Pancreas (tissue), 10 donors: ENCODE measurements at regions not wholly inside any gene's neighbourhood (a gene's known extent, or its start where the extent isn't known, plus 50 kb on each side); places are given as distances from the start of the nearest gene placed in this dataset.
"Not testable (repeated sequence)": the region's sequence is repeated elsewhere in the genome, so short reads cannot be mapped to it uniquely, and the experiment has no call there.

Experiments
- ATAC-seq, 4 donors: fragments of 200-7000 bp; cut with Tn5 transposase; one replicate each; pipeline versions ENCODE4 v1.8.0 to v1.9.1; 2020; ENCODE audit warnings: mild to moderate bottlenecking in 4 of 4, moderate library complexity in 4 of 4
- DNase-seq, 6 donors: peaks; one replicate each; pipeline ENCODE4 v3.0.0-alpha.2; 2020
- FAIRE-seq: peaks from 2 replicates; lab custom pipeline; 2012; peaks lifted over from hg19 to GRCh38; lab: Jason Lieb, UNC
- H3K27ac ChIP-seq, 4 donors: fragments of 200-600 bp; sonication (generic); 1 replicate in 3 of 4; 2 replicates in 1 of 4; pipeline versions ENCODE4 v1.5.0 to v1.8.0; 2020
- H3K27me3 ChIP-seq, 4 donors: fragments of 200-600 bp; one replicate each; pipeline ENCODE4 v1.8.0; 2021
- H3K36me3 ChIP-seq, 3 donors: fragments of 200-600 bp; sonication (generic) in 1 of 3; one replicate each; pipeline versions ENCODE4 v1.5.0 to v1.8.0; 2020 to 2021
- H3K4me1 ChIP-seq, 3 donors: fragments of 200-600 bp; one replicate each; pipeline ENCODE4 v1.8.0; 2021
- H3K4me3 ChIP-seq, 4 donors: fragments of 200-600 bp; sonication (generic) in 2 of 4; one replicate each; pipeline versions ENCODE4 v1.5.0 to v1.8.0; 2020 to 2021
- H3K9me3 ChIP-seq, 4 donors: fragments of 200-600 bp; one replicate each; pipeline ENCODE4 v1.8.0; 2021
- WGBS, 2 donors: extraction: QIAGEN DNeasy Blood & Tissue Kit; methylation state at CpG; one replicate each; pipeline ENCODE4 v1.1.7; 2013; 5-methylcytosine and 5-hydroxymethylcytosine counted together
- intact Hi-C, 3 donors: fragments of 100-400 bp; cut with DNase I; formaldehyde crosslinking; loops; one replicate each; pipeline versions ENCODE4 v1.11.1 to v1.14.2; 2022
- TF ChIP-seq, protein P1 (sequence below), 4 donors: fragments of 200-600 bp; sonication (generic) in 3 of 4; IDR thresholded peaks; one replicate each; pipeline versions ENCODE4 v1.5.0 to v1.8.0; 2021; ENCODE audit warnings: antibody characterized with exemption in 4 of 4
- donor health status: healthy with polysubstance abuse.
- donor health status: DM: no; HTN: no; CAD: no; lungs with moderate emphysema.
- donor health status: DM: no; HTN: no; CAD: no.
- donor health status: control.
- donor health status: control.
- donor health status: Bipolar disorder and iron deficiency.
- donor health status: DM: yes; HTN: yes; CAD: no.
- donor health status: DM: no; HTN: no; CAD: no.
- donor health status: DM: no; HTN: no; CAD: no.
- donor health status: DM: yes; HTN: yes; CAD: no.

DNA sequence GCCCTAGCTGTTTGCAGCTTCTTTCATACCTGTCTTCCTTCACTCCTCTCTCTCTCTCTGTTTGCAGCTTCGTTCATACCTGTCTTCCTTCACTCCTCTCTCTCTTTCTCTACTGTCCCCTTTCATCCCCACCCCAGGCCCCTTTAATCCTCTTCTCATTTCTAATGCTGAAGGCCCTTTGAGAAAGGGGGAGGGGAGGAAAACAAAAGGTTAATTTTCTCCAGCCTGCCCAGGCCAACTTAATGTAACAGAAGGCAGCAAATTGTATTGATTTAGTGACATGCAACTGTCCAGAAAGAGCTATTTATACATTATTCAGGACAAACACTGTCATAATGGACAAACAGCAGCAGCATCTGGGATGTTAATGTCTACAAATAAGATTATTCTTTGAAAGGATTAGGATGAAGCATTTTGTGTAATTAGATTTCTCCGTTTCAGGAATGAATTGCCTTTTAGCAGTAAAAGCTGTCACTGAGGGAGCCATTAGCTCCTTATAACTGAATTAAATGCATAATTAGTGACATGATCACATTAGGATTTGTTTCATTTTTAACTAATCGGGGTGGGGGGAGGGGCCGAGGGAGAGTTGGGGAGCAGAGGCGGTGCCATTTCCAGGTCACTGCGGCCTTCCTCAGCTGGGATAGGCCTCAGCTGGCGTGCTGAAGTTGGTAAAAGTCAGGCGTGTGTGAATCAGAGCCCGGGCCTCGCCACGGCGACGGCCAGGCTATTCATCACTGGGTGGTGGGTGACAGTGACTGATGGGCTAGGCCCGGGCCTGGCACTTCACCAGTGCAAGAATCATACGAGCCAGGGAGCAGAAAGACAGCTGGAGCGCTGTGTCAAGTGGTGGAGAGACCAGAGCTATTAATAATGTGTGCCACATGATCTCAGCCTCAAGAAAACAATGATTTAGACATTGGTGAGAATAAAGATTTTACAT is 174.5 kb downstream of the NKX6-1 start:
- DNase-seq, result peak in 1 of 6 donors; percentile 23
- TF ChIP-seq, protein P1, sequence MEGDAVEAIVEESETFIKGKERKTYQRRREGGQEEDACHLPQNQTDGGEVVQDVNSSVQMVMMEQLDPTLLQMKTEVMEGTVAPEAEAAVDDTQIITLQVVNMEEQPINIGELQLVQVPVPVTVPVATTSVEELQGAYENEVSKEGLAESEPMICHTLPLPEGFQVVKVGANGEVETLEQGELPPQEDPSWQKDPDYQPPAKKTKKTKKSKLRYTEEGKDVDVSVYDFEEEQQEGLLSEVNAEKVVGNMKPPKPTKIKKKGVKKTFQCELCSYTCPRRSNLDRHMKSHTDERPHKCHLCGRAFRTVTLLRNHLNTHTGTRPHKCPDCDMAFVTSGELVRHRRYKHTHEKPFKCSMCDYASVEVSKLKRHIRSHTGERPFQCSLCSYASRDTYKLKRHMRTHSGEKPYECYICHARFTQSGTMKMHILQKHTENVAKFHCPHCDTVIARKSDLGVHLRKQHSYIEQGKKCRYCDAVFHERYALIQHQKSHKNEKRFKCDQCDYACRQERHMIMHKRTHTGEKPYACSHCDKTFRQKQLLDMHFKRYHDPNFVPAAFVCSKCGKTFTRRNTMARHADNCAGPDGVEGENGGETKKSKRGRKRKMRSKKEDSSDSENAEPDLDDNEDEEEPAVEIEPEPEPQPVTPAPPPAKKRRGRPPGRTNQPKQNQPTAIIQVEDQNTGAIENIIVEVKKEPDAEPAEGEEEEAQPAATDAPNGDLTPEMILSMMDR (IDR thresholded peaks at IDR 0.05), result no peak
- FAIRE-seq, result no peak
- H3K27me3 ChIP-seq, result no peaks in the 10 kb centered on the region
- WGBS, 2 donors, result 49 to 59% methylated on average over 16 of the region's 16 CpGs
- intact Hi-C loops, result no loop called here
- H3K4me1 ChIP-seq, result no peaks in the 10 kb centered on the region
- H3K27ac ChIP-seq, result no peak overlapping the region
- H3K36me3 ChIP-seq, result no peaks in the 10 kb centered on the region
- H3K9me3 ChIP-seq, result no peaks in the 10 kb centered on the region
- ATAC-seq, result peak in 2 of 4 donors; percentile 21 to 55
- no peak overlapping the region for H3K4me3 ChIP-seq

DNA sequence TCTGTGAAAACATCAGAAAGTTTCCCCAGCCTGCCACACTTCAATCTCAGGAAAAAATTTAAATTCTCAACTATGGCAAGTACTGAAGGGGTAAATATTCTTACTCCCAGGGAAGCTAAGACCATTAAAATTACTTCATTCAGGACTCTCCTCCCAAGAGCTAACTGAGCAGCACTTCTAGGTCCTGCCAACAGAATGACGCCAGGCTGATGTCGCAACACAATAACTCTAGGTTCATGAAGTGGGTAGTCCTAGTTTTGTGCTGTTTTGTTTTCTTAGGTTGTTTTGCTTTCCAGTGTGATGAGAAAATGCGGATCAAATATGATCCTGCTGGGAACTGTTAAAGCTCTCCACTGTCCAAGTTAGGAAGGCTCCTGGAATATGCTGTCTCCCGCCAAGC is 180.0 kb downstream of the NKX6-1 start:
- DNase-seq, result no peak
- Histone ChIP-seq H3K9me3 (no peaks in the 10 kb centered on the region), H3K27ac (no peak overlapping the region), H3K4me1 (no peaks in the 10 kb centered on the region), H3K27me3 (no peaks in the 10 kb centered on the region), H3K36me3 (no peaks in the 10 kb centered on the region), H3K4me3 (no peak overlapping the region)
- TF ChIP-seq, protein P1 (IDR thresholded peaks at IDR 0.05), result no peak
- WGBS, 2 donors, result 47 to 65% methylated on average over 4 of the region's 4 CpGs
- intact Hi-C loops, result no loop called here
- no peak for FAIRE-seq
- peak in 1 of 4 donors; percentile 41 for ATAC-seq

DNA sequence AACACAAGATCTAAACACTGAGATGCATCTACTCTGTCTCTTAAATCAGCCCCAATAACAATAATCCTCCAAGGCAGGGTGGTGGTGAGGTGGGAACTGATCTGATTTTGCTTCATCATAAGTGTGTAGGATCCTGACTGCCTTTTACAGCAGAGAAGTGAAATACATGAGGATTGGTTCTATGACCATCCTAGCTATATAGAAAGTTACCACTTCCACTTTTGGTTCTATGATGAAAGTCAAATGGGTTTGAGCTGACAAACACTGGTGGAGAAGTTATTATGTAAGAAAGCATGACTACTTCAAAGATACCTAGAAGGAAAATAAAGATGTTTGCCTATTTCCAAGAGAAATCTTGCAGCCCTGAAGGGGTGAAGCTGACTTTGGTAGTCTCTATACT is 181.6 kb downstream of the NKX6-1 start:
- Histone ChIP-seq H3K4me3 (no peak overlapping the region), H3K36me3 (no peaks in the 10 kb centered on the region), H3K9me3 (no peaks in the 10 kb centered on the region), H3K4me1 (no peaks in the 10 kb centered on the region), H3K27ac (no peak overlapping the region), H3K27me3 (no peaks in the 10 kb centered on the region)
- TF ChIP-seq, protein P1 (IDR thresholded peaks at IDR 0.05), result no peak
- DNase-seq (no peak), ATAC-seq (no peak), FAIRE-seq (no peak)
- intact Hi-C loops, result no loop called here

DNA sequence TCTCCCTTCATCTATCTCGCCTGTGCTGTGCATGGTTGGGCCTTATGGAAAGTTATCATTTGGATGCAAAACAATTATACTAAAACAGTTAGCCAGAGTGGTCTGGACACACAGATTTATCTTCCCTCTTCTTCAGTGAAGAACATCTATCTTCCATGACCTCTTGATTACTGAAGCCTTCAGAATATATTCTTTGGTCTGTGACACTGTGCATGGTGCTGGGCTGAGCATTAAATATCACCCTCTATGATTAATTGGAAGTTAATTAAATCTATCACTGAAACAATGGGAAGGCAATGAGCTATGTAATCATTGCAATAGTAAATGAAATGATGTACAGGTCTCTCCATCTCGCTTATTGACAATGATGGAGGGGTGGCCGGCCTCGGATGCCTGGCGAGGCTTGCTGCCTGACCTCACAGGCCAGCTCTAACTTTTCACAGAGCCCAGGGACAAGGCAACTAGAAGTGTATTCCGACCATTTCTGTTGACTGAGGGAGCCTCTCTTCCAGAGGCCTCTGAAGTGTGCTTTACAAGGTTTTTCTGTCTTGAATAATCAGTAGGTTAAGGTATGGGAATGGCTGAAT is 186.6 kb downstream of the NKX6-1 start:
- WGBS, 2 donors, result 71 to 88% methylated on average over 6 of the region's 6 CpGs
- no peaks in the 10 kb centered on the region for H3K27me3 ChIP-seq
- H3K4me1 ChIP-seq, result no peaks in the 10 kb centered on the region
- intact Hi-C loops, result no loop called here
- H3K4me3 ChIP-seq, result no peak overlapping the region
- FAIRE-seq (no peak), ATAC-seq (no peak), DNase-seq (no peak)
- no peak overlapping the region for H3K27ac ChIP-seq
- no peaks in the 10 kb centered on the region for H3K9me3 ChIP-seq
- H3K36me3 ChIP-seq, result no peaks in the 10 kb centered on the region
- TF ChIP-seq, protein P1 (IDR thresholded peaks at IDR 0.05), result no peak

DNA sequence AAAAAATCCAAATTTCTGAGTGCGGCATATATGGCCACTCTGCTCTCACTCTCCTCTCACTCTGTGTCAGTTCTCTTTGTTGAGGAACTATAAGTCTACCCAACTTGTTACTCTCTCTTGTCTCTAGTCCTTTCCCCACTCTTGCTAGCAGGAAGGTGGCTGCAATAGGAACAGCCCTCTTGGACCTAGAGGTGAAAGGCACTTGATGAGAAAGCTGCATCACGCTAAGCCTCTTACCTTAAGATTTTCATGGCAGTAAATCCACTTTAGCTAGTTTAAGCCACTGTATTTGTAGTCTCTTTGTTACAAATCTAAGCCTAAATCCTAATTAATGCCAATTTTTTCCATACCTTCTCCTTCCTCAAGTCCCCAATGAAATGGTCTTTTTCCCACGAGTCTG is 189.9 kb downstream of the NKX6-1 start:
- Histone ChIP-seq H3K36me3 (no peaks in the 10 kb centered on the region), H3K9me3 (no peaks in the 10 kb centered on the region), H3K27me3 (no peaks in the 10 kb centered on the region), H3K4me1 (no peaks in the 10 kb centered on the region), H3K4me3 (no peak overlapping the region), H3K27ac (no peak overlapping the region)
- 72 to 91% methylated on average over 3 of the region's 3 CpGs for WGBS, 2 donors
- TF ChIP-seq, protein P1 (IDR thresholded peaks at IDR 0.05), result no peak
- no peak for FAIRE-seq
- ATAC-seq, result no peak
- intact Hi-C loops, result no loop called here
- DNase-seq, result no peak

DNA sequence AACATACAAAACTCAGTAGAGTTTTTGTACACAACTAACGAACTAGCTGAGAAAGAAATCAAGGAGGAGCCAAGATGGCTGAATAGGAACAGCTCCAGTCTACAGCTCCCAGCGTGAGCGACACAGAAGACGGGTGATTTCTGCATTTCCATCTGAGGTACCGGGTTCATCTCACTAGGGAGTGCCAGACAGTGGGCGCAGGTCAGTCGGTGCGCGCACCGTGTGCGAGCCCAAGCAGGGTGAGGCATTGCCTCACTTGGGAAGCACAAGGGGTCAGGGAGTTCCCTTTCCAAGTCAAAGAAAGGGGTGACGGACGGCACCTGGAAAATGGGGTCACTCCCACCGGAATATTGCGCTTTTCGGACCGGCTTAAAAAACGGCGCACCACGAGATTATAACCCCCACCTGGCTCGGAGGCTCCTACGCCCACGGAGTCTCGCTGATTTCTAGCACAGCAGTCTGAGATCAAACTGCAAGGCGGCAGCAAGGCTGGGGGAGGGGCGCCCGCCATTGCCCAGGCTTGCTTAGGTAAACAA is 200.3 kb downstream of the NKX6-1 start:
- H3K9me3 ChIP-seq, DNase-seq, H3K36me3 ChIP-seq, ATAC-seq, H3K4me3 ChIP-seq, intact Hi-C loops, H3K27ac ChIP-seq, H3K4me1 ChIP-seq, FAIRE-seq: not testable (repeated sequence)
- peaks cover 0 to 11% (median 0%) of the 10 kb centered on the region in 4 donors for H3K27me3 ChIP-seq
- 75 to 85% methylated on average over 23 to 27 of the region's 27 CpGs for WGBS, 2 donors
